HEK293 (cell line): ENCODE measurements at regions not wholly inside any gene's neighbourhood (a gene's known extent, or its start where the extent isn't known, plus 50 kb on each side); places are given as distances from the start of the nearest gene placed in this dataset.

Experiments
- YY2 ChIP-seq: fragments of 450-650 bp; formaldehyde crosslinking; IDR thresholded peaks from 2 replicates; pipeline ENCODE4 v1.5.1; 2016; ENCODE audit warnings: missing biosample characterization, missing genetic modification characterization
- ZNF561 ChIP-seq: fragments of 450-650 bp; IDR thresholded peaks from 2 replicates; pipeline ENCODE4 v1.5.1; 2018; ENCODE audit warnings: missing biosample characterization, missing genetic modification characterization, borderline replicate concordance
- ZNF777 ChIP-seq: fragments of 450-650 bp; formaldehyde crosslinking; IDR thresholded peaks from 2 replicates; pipeline ENCODE4 v1.5.1; 2017; ENCODE audit warnings: missing biosample characterization, missing genetic modification characterization, borderline replicate concordance
- TF ChIP-seq, protein P1 (sequence below): fragments of 450-650 bp; formaldehyde crosslinking; IDR thresholded peaks from 2 replicates; pipeline ENCODE4 v1.5.1; 2016; ENCODE audit warnings: missing biosample characterization, missing genetic modification characterization

DNA sequence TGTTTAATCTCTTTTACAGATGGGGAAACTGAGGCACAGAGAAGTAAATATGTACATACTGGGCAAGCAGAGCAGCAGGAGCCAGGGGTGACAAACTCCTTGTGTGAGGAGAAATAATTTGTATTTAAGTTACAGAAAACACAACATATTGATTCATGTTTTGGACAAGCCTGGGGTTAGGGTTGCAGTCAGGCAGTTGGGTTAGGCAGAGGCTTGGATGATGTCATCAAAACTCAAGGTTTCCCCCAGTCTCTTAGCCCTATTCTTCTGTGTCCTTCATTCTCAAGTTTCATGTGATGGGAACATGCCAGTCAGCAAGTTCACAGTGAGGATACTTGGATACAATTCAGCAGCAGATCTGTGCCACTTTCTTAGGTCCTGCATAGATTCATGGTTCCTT lies 181.4 kb downstream of the CXCL12 start:
- TF ChIP-seq ZNF777 (tag by site-specific recombination) = no peak
- TF ChIP-seq, protein P1, sequence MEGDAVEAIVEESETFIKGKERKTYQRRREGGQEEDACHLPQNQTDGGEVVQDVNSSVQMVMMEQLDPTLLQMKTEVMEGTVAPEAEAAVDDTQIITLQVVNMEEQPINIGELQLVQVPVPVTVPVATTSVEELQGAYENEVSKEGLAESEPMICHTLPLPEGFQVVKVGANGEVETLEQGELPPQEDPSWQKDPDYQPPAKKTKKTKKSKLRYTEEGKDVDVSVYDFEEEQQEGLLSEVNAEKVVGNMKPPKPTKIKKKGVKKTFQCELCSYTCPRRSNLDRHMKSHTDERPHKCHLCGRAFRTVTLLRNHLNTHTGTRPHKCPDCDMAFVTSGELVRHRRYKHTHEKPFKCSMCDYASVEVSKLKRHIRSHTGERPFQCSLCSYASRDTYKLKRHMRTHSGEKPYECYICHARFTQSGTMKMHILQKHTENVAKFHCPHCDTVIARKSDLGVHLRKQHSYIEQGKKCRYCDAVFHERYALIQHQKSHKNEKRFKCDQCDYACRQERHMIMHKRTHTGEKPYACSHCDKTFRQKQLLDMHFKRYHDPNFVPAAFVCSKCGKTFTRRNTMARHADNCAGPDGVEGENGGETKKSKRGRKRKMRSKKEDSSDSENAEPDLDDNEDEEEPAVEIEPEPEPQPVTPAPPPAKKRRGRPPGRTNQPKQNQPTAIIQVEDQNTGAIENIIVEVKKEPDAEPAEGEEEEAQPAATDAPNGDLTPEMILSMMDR (tag by site-specific recombination) = no peak
- TF ChIP-seq ZNF561 (tag by site-specific recombination) = no peak
- TF ChIP-seq YY2 = no peak
